ENCODE measurements at regions not wholly inside any gene's neighbourhood (a gene's known extent, or its start where the extent isn't known, plus 50 kb on each side); places are given as distances from the start of the nearest gene placed in this dataset.

GRCh38 chr11:106327134-106327533 lies 249.7 kb downstream of the AASDHPPT start:
- Histone ChIP-seq H3K9ac (ENCODE audit: extremely low read depth, insufficient read length, low read length) (no peak overlapping the region), H4K20me1 (ENCODE audit: control insufficient read depth, insufficient read depth, insufficient read length) (no peaks in the 10 kb centered on the region), H3K4me1 (ENCODE audit: insufficient read depth, low read length) (peaks cover 3% of the 10 kb centered on the region; the same call in 1 of the 2 replicates), H3K79me2 (ENCODE audit: insufficient read depth, low read length) (no peaks in the 10 kb centered on the region), H3K23ac (ENCODE audit: insufficient read length, low read depth, low read length) (no peak overlapping the region), H2BK12ac (ENCODE audit: insufficient read length, low read depth, low read length) (no peak overlapping the region), H3K14ac (ENCODE audit: insufficient read depth, low read length) (no peak overlapping the region), H3K4ac (ENCODE audit: low read depth, low read length) (no peak overlapping the region), H2BK5ac (ENCODE audit: insufficient read length, low read length) (no peak overlapping the region), H2BK15ac (ENCODE audit: low read depth, low read length) (no peak overlapping the region), H3K9me3 (ENCODE audit: control insufficient read depth, low read depth, low read length) (no peaks in the 10 kb centered on the region), H2BK20ac (ENCODE audit: low read depth, low read length, poor library complexity, severe bottlenecking) (no peak overlapping the region), H2BK120ac (ENCODE audit: low read depth, low read length, poor library complexity, severe bottlenecking) (no peak overlapping the region), H3K23me2 (ENCODE audit: insufficient read length, low read depth, low read length, poor library complexity, severe bottlenecking) (no peaks in the 10 kb centered on the region), H3K27ac (ENCODE audit: insufficient read length, low read depth, low read length) (no peak overlapping the region), H3K56ac (ENCODE audit: insufficient read length, low read depth, low read length) (no peak overlapping the region), H4K5ac (ENCODE audit: insufficient read length, low read depth, low read length) (no peak overlapping the region), H3K18ac (ENCODE audit: insufficient read length, low read depth, low read length) (no peak overlapping the region), H2AK5ac (ENCODE audit: insufficient read length, low read length) (no peak overlapping the region), H2AFZ (ENCODE audit: low read length) (no peak overlapping the region), H3K79me1 (ENCODE audit: insufficient read depth, low read depth, low read length, poor library complexity, severe bottlenecking) (no peaks in the 10 kb centered on the region), H3K27me3 (ENCODE audit: insufficient read depth, low read length) (no peaks in the 10 kb centered on the region), H4K91ac (ENCODE audit: insufficient read length, low read depth, low read length) (no peak overlapping the region), H3T11ph (ENCODE audit: low read length) (no peak overlapping the region), H4K8ac (replicated peaks; ENCODE audit: insufficient read length, low read depth, low read length) (no peak overlapping the region), H3K4me2 (ENCODE audit: insufficient read depth, insufficient read length, low read length) (no peak overlapping the region)
- H3K9me3 Mint-ChIP-seq, result peaks cover 5 to 9% of the 10 kb centered on the region in 2 experiments; a peak in 4 of 5 replicates
- TF ChIP-seq, protein P1, sequence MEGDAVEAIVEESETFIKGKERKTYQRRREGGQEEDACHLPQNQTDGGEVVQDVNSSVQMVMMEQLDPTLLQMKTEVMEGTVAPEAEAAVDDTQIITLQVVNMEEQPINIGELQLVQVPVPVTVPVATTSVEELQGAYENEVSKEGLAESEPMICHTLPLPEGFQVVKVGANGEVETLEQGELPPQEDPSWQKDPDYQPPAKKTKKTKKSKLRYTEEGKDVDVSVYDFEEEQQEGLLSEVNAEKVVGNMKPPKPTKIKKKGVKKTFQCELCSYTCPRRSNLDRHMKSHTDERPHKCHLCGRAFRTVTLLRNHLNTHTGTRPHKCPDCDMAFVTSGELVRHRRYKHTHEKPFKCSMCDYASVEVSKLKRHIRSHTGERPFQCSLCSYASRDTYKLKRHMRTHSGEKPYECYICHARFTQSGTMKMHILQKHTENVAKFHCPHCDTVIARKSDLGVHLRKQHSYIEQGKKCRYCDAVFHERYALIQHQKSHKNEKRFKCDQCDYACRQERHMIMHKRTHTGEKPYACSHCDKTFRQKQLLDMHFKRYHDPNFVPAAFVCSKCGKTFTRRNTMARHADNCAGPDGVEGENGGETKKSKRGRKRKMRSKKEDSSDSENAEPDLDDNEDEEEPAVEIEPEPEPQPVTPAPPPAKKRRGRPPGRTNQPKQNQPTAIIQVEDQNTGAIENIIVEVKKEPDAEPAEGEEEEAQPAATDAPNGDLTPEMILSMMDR (conservative IDR thresholded peaks at IDR 0.05), result no peak
- peak overlapping the region in 2 of 3 experiments; percentile 37 to 63; a peak in 3 of 7 replicates for H3K27ac Mint-ChIP-seq
- H3K36me3 Mint-ChIP-seq (ENCODE audit: insufficient read depth in 1 of 3, low read depth in 3 of 3), result peaks cover 0 to 8% (median 6%) of the 10 kb centered on the region in 3 experiments; a peak in 1 of 7 replicates
- peaks cover 16 to 19% of the 10 kb centered on the region in 2 experiments for H3K4me1 Mint-ChIP-seq
- DNase-seq, result peak; percentile 64
- WGBS (ENCODE audit: extremely low coverage, insufficient read length, low lambda C conversion rate), result no CpG with 5 or more reads among the region's 3 CpGs
- H3K27me3 Mint-ChIP-seq (ENCODE audit: low read depth), result peaks cover 3% of the 10 kb centered on the region; the same call in 1 of the 2 replicates
- peak overlapping the region in 1 of 2 experiments; percentile 50; a peak in 2 of 5 replicates for H3K4me3 Mint-ChIP-seq

Measured in H9 (cell line).